ENCODE measurements at regions not wholly inside any gene's neighbourhood (a gene's known extent, or its start where the extent isn't known, plus 50 kb on each side); places are given as distances from the start of the nearest gene placed in this dataset.

GRCh38 chr15:29516929-29517328 lies 247.3 kb upstream of the NSMCE3 start:
- TF ChIP-seq ZNF302 (CRISPR knock-in tag; IDR thresholded peaks at IDR 0.05) (no peak), CHD2 (IDR thresholded peaks at IDR 0.05; ENCODE audit: low read length, partially characterized antibody) (no peak), NR3C1 (IDR thresholded peaks at IDR 0.05) (no peak)
- TF ChIP-seq, protein P1, sequence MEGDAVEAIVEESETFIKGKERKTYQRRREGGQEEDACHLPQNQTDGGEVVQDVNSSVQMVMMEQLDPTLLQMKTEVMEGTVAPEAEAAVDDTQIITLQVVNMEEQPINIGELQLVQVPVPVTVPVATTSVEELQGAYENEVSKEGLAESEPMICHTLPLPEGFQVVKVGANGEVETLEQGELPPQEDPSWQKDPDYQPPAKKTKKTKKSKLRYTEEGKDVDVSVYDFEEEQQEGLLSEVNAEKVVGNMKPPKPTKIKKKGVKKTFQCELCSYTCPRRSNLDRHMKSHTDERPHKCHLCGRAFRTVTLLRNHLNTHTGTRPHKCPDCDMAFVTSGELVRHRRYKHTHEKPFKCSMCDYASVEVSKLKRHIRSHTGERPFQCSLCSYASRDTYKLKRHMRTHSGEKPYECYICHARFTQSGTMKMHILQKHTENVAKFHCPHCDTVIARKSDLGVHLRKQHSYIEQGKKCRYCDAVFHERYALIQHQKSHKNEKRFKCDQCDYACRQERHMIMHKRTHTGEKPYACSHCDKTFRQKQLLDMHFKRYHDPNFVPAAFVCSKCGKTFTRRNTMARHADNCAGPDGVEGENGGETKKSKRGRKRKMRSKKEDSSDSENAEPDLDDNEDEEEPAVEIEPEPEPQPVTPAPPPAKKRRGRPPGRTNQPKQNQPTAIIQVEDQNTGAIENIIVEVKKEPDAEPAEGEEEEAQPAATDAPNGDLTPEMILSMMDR (IDR thresholded peaks at IDR 0.05) = no peak
